ENCODE measurements at regions not wholly inside any gene's neighbourhood (a gene's known extent, or its start where the extent isn't known, plus 50 kb on each side); places are given as distances from the start of the nearest gene placed in this dataset.
"Not testable (repeated sequence)": the region's sequence is repeated elsewhere in the genome, so short reads cannot be mapped to it uniquely, and the experiment has no call there.

GRCh38 chr11:79536155-79536917, 95.5 kb upstream of the TENM4 start:
- intact Hi-C loops (cut with DNase I): no loop called here
- no peak for DNase-seq

- intact Hi-C loops (cut with DNase I): no loop called here
- DNase-seq: no peak
Observed at GRCh38 chr11:79535606-79536005, 94.8 kb upstream of the TENM4 start.

GRCh38 chr11:79525257-79525656, 84.4 kb upstream of the TENM4 start:
- DNase-seq: no peak
- intact Hi-C loops (cut with DNase I): no loop called here

GRCh38 chr11:79522626-79523025, 81.8 kb upstream of the TENM4 start:
- no peak for DNase-seq
- intact Hi-C loops (cut with DNase I): no loop called here

- intact Hi-C loops (cut with DNase I): no loop called here
- no peak for DNase-seq
Observed at GRCh38 chr11:79520086-79520485, 79.3 kb upstream of the TENM4 start.

- DNase-seq: no peak
- intact Hi-C loops (cut with DNase I): no loop called here
Observed at GRCh38 chr11:79515781-79516180, 75.0 kb upstream of the TENM4 start.

- intact Hi-C loops (cut with DNase I): no loop called here
- DNase-seq: no peak
Observed at GRCh38 chr11:79514695-79515094, 73.9 kb upstream of the TENM4 start.

GRCh38 chr11:79514290-79514689, 73.5 kb upstream of the TENM4 start:
- intact Hi-C loops (cut with DNase I): no loop called here
- DNase-seq: no peak

- no peak for DNase-seq
- intact Hi-C loops (cut with DNase I): no loop called here
Observed at GRCh38 chr11:79512706-79513469, 72.1 kb upstream of the TENM4 start.

- intact Hi-C loops (cut with DNase I): no loop called here
- DNase-seq: no peak
Observed at GRCh38 chr11:79510960-79511359, 70.1 kb upstream of the TENM4 start.

- intact Hi-C loops (cut with DNase I): no loop called here
- peak in 6 of 42 donors; percentile 10 to 44 (median 28) for DNase-seq
Observed at GRCh38 chr11:79508461-79508860, 67.6 kb upstream of the TENM4 start.

GRCh38 chr11:79507706-79508105, 66.9 kb upstream of the TENM4 start:
- no peak for DNase-seq
- intact Hi-C loops (cut with DNase I): no loop called here

- DNase-seq: no peak
- intact Hi-C loops (cut with DNase I): no loop called here
Observed at GRCh38 chr11:79506734-79507344, 66.0 kb upstream of the TENM4 start.

- intact Hi-C loops (cut with DNase I): no loop called here
- DNase-seq: no peak
Observed at GRCh38 chr11:79506124-79506523, 65.3 kb upstream of the TENM4 start.

GRCh38 chr11:79503028-79503427, 62.2 kb upstream of the TENM4 start:
- DNase-seq: no peak
- intact Hi-C loops (cut with DNase I): no loop called here

GRCh38 chr11:79501707-79502106, 60.9 kb upstream of the TENM4 start:
- DNase-seq: no peak
- intact Hi-C loops (cut with DNase I): no loop called here

- intact Hi-C loops (cut with DNase I); DNase-seq: not testable (repeated sequence)
Observed at GRCh38 chr11:79499929-79500328, 59.1 kb upstream of the TENM4 start.

GRCh38 chr11:79498667-79499066, 57.8 kb upstream of the TENM4 start:
- peak in 9 of 42 donors; percentile 6 to 58 (median 17) for DNase-seq
- intact Hi-C loops (cut with DNase I): no loop called here

GRCh38 chr11:79493555-79494171, 52.8 kb upstream of the TENM4 start:
- intact Hi-C loops (cut with DNase I): no loop called here
- DNase-seq: peak; percentile 26 to 88 (median 70)

- intact Hi-C loops (cut with DNase I): no loop called here
- DNase-seq: no peak
Observed at GRCh38 chr11:79492008-79492407, 51.2 kb upstream of the TENM4 start.

Data from head of caudate nucleus (tissue), 42 donors.